ENCODE measurements at regions not wholly inside any gene's neighbourhood (a gene's known extent, or its start where the extent isn't known, plus 50 kb on each side); places are given as distances from the start of the nearest gene placed in this dataset.

DNA sequence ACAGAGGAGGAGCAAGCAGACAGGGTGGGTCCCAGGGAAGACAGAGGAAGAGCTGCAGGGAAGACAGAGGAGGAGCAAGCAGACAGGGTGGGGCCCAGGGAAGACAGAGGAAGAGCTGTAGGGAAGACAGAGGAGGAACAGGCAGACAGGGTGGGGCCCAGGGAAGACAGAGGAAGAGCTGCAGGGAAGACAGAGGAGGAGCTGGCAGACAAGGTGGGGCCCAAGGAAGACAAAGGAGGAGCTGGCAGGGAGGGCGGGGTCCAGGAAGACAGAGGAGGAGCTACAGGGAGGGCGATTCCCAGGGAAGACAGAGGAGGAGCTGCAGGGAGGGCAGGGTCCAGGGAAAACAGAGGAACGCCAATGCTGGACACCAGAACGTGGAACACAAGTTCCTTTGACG, 66.5 kb downstream of the PLXNA1 start:
- DNase-seq: no peak

GRCh38 chr3:127050733-127051132, 67.8 kb downstream of the PLXNA1 start:
- DNase-seq: peak; percentile 34 to 77

DNA sequence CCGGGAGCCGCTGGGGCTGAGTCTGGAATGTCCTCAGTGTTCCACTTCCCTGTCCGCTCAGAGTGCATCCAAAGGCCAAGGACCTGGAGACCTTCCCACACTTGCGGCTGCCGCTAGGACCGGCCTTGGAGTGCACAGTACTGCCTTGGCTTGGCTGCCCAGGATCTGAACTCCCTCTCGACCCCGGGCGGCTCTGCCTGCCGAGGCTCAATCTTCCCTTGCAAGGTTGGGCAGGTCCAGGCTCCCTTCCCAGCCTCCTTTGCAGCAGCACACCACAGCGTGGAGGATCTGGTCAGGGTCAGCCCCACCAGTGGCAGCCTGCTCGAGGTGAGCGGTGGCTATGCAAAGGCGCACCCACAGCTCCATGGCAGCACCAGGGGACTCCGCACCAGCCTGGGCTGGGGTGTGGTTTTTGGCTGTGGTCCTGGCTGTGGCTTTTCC, 69.2 kb downstream of the PLXNA1 start:
- no peak for DNase-seq

GRCh38 chr3:127053026-127053425, 70.1 kb downstream of the PLXNA1 start:
- no peak for DNase-seq

DNA sequence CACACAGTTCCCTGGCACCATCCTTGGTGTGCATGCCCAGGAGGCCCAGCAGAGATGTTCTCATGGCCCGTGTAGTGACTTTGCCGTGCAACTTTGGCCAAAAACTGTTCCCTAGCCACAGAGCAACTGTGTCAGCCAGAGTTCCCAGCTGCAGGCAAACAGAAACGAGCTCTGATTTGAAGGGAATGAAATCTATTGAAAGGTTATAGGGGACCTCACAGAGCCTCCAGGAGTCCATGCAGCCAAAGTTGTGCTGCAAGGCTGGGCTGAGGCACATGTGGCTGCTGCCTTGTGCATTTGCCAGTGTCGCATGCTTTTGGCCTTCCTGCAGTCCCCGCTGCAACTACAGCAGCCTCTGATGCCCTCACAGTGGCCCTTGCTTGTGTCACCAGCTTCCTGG, 70.5 kb downstream of the PLXNA1 start:
- DNase-seq: no peak

- no peak for DNase-seq
Observed at GRCh38 chr3:127053979-127054378, 71.1 kb downstream of the PLXNA1 start.

- DNase-seq: no peak
Observed at GRCh38 chr3:127056281-127056680, 73.4 kb downstream of the PLXNA1 start.

DNA sequence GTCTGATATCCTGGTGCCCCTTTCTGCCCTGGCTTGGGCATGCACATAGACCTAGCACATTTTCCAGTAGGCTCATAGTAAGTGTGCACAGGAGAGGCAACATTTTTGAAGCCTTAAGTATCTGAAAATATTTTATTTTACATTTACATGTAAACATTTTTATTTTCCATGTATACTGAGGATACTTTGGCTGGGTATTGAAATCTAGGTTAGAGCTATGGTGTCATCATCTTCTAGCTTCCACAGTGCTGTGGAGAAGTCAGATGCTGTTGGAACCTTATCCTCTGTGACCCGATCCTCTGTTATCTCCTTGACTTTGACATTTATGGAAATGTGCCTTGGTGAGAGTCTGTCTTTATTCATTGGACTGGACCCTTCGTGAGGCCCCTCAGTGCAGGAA, 74.1 kb downstream of the PLXNA1 start:
- no peak for DNase-seq

GRCh38 chr3:127059072-127059471, 76.2 kb downstream of the PLXNA1 start:
- no peak for DNase-seq

- no peak for DNase-seq
Observed at GRCh38 chr3:127061641-127062040, 78.7 kb downstream of the PLXNA1 start.

GRCh38 chr3:127062926-127063325, 80.0 kb downstream of the PLXNA1 start:
- no peak for DNase-seq

DNA sequence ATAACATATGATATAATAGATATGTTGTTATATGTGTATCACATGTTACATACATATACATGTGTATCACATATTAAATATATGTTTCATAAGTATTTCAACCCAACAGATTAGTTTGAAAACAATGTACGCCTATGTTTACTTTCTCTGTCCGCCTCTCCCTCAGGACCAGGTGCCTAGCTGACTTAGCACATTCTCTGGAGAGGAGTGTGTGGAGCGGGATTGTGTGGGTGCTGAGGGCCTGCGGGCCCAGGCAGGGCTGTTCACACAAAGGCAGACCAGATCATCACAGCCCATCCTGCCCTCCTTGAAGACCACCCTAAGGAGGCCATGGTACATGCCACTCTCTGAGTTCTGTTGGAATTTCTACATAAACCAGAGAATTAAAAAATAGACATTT, 81.0 kb downstream of the PLXNA1 start:
- DNase-seq: no peak

GRCh38 chr3:127064391-127065137, 81.6 kb downstream of the PLXNA1 start:
- no peak for DNase-seq

- DNase-seq: no peak
Observed at GRCh38 chr3:127065138-127065427, 82.2 kb downstream of the PLXNA1 start.

DNA sequence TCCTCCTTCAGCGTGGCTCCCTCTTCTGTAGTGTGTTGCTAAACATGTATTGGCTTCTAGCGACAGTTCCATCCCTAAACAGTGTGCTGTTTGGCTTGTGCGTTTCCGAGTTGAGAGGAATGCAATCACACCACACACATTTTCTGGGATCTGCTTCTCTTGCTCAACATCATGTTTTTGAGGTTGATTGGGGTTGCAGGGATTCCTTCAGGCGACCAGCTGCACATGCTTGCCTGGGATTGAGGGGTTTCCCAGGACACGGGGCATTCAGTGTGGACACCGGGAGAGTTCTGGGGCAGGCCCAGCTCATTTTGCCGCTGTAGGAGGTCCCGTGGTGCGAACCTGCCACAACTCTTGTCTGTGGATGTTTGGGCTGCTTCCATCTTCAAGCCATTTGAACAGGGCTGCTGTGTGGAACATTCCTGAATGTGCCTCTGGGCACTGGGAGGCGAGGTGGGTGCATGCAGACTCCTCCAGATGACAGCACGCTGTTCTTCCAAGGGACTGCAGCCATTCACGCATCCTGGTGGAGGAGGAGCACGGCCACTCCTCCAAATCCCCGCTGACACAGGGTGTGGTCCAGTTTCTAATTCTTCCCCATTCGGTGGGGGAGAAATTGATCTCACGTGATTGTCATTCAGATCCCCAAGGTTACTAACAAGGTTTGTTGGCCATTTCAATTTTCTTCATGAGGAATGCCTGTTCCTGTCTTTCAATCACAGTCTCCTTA, 82.8 kb downstream of the PLXNA1 start:
- DNase-seq: no peak

DNA sequence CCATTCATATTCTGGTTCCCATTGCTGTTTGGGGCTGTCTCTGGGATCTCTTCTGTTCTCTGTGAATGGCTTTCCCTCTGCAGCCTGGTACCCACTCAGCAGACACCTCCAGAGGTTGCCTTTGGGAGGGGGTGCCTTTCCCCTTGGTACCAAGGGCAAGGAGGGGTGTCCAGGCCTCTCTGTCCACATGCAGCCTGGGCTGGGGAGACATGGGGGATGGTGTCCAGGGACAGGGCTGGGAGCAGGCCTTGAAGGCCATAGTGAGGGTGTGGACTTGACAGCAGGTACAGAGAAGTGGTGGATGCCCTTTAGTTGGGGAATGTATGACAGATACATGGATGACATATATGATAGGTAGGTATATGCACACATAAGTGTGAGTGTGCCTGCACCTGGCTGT, 83.7 kb downstream of the PLXNA1 start:
- no peak for DNase-seq

- DNase-seq: no peak
Observed at GRCh38 chr3:127067116-127067910, 84.4 kb downstream of the PLXNA1 start.

- DNase-seq: no peak
Observed at GRCh38 chr3:127068111-127068810, 85.3 kb downstream of the PLXNA1 start.

DNA sequence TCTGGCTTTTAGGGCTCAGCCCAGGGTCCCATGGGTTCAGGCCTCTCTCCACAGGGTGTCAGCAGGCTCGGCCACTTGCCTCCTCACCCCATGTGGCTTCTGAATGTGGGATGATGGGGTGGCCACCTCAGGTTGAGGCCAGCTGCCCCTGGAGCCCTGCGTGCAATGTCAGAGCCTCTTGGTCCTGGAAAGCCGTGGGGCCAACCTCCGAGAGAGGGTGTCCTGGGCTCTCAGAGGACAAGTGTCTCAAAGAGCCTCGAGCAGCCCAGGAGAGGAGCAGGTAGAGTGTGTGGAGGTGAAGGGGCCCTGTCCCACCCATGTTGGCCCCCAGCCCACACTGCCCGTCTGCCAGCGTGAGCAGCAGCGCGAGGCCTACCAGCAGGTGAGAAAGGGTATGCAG, 86.0 kb downstream of the PLXNA1 start:
- DNase-seq: no peak

- no peak for DNase-seq
Observed at GRCh38 chr3:127069814-127070440, 87.0 kb downstream of the PLXNA1 start.

DNA sequence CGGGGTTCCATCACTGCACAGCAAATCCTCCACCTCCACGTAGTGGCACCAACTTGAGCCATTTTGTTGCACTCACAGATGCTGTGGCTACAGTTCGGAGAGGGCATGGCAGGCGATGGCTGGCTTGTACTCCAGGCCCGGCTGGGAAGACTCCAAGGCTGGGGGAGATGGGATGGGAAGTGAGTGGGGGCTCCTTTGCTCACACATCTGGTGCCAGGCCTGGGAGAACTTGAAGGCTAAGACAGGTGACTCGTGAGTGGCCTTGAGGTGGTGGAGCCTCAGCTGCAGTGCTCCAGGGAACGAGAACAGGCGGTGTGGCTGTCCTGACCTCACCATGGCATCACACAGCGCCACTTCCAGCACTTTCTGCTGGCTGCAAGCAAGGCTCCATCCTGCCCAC, 87.9 kb downstream of the PLXNA1 start:
- no peak for DNase-seq

DNA sequence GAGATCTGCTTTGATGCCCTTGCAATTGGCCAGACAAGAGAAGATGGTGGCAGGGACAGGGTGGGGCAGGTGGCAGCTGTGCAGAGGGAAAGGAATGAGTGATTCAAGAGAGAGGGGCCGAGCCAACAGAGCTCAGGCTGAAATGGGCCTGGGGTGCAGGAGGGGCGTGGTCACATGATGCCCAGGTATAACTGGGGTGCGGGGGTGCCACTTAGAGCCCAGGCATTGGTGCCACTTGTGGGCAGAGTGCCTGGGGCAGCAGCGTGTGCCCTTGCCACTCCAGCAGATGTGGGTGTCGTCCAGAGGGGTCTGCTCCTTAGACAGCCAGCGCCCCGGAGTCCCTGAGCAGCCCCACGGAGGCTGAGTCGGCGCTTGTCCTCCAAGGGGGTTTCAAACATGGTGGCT, 88.7 kb downstream of the PLXNA1 start:
- DNase-seq: no peak
